Caki2 (cell line): ENCODE measurements at regions not wholly inside any gene's neighbourhood (a gene's known extent, or its start where the extent isn't known, plus 50 kb on each side); places are given as distances from the start of the nearest gene placed in this dataset.

Experiments
- DNase-seq: peaks from one replicate; pipeline ENCODE4 v3.0.0-alpha.2; 2015; ENCODE audit warnings: low read depth
- in situ Hi-C: cut with HindIII; loops from 2 replicates; pipeline ENCODE4 v1.10.0; 2016; ENCODE audit warnings: low sequenced_read_pairs, low pct_unique_long_range_greater_than_20kb, mixed read lengths

DNA sequence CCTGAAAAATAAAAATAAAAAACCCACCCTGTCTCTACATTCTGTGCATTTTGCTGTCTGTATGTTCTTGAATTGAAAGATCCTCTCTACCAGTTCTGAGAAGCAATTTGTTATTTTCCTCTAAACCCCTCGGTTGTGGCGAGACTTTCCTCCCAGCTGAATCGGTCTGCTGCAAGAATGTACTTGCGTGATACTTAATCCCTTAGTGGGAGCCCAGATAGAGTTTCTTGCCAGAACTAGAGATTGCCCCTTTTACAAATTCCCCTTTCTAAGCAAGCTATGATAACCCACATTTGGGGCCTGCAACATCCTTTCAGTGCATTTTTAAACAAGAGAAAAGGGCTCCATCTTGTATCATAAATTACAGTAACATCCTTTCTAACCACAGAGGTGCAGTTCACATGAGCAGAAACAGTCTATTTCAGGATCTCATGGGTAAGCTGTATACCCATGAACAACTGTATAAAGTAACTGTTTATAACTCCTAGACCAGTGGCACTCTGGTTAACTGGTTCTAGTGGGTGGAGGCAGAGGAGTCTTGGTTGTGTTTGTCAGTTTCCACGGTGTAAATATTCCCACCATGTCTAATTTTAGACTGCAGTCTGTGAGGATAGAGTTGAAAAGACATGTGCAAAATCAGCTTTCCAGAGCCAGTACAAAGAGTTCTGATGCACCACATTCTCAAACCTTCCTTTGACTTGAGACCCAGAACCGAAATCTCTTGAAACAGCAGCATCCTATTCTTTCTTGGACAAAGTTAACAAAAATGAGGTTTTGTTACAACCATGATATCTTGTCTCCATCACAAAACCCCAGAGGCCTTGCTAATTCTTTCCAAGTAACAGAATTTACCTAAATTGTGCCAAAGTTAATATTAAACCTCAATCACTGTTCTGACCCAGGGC lies 113.1 kb upstream of the ZNF217 start:
- in situ Hi-C loops, result no loop called here
- peak; percentile 45 for DNase-seq

GRCh38 chr20:53706008-53706465 lies 112.4 kb upstream of the ZNF217 start:
- peak; percentile 75 for DNase-seq
- in situ Hi-C loops, result no loop called here

DNA sequence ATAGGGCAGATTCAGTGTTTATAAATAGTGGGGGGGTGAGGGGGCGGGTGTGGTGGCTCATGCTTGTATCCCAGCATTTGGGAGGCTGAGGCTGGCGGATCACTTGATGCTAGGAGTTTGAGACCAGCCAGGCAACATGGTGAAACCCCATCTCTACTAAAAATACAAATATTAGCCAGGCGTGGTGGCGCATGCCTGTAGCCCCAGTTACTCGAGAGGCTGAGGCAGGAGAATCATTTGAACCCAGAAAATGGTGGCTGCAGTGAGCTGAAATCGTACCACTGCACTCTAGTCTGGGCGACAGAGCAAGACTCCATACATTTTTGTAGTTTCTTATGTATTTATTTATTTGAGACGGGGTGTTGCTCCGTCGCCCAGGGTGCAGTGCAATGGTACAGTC lies 109.0 kb upstream of the ZNF217 start:
- no peak for DNase-seq
- in situ Hi-C loops, result no loop called here

DNA sequence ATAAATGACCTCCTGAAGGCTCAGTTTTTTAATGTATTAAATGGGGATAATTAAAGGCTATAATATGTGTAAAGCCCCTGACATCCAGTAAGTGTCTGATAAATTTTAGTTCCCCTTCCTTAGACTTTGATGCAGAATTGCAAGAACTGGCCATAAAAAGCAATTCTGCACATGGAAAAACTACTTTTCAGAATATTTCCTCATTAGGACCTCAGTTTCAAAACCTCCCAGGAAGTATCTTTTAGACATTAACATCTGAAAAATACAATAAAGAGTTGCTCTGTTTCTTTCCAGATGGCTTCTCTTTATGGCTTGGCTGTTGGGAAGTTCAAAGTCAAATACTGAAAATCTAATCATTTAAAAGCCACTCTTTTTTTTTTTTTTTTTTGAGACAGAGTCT lies 106.3 kb upstream of the ZNF217 start:
- in situ Hi-C loops, result no loop called here
- no peak for DNase-seq

DNA sequence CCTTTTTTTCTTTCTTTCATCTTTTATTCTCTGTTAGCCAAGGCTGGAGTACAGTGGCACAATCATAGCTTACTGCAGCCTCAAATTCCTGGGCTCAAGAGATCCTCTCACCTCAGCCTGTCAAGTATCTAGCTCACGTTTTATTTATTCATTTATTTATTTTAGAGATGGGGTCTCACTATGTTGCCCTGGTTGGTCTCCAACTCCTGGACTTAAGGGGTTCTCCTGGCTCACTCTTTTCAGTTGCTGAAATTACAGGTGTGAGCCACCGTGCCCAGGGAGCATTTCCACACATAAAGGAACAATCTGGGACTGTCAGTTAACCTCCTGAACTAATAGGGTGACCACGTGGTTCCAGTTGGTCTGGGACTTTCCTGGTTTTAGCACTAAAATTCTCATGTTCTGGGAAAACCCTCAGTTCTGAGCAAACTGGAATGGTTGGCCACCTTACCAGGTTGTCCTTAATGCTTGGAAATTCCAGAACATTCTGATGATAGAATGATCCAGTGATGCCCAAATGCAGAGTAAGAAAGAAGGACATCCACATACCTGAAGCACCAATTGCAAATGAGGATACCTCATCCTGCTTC lies 105.5 kb upstream of the ZNF217 start:
- in situ Hi-C loops, result no loop called here
- DNase-seq, result no peak

DNA sequence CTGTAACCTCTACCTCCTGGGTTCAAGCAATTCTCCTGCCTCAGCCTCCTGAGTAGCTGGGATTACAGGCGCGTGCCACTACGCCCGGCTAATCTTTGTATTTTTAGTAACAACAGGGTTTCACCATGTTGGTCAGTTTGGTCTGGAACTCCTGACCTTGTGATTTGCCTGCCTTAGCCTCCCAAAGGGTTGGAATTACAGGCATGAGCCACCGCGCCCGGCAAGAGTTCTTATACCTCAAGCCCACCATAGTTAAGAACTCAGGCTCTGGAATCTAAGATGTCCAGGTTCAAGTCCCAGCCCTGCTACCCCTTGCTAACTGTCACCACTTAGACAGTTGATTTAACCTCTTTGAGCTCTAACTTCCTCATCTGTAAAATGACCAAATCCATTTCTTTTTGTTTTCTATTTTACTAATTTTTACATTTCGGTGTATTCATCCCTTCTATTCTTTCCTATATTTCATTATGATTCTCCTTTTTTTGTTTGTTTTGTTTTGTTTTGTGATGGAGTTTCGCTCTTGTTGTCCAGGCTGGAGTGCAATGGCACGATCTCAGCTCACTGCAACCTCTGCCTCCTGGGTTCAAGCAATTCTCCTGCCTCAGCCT lies 104.8 kb upstream of the ZNF217 start:
- in situ Hi-C loops, result no loop called here
- DNase-seq, result no peak

DNA sequence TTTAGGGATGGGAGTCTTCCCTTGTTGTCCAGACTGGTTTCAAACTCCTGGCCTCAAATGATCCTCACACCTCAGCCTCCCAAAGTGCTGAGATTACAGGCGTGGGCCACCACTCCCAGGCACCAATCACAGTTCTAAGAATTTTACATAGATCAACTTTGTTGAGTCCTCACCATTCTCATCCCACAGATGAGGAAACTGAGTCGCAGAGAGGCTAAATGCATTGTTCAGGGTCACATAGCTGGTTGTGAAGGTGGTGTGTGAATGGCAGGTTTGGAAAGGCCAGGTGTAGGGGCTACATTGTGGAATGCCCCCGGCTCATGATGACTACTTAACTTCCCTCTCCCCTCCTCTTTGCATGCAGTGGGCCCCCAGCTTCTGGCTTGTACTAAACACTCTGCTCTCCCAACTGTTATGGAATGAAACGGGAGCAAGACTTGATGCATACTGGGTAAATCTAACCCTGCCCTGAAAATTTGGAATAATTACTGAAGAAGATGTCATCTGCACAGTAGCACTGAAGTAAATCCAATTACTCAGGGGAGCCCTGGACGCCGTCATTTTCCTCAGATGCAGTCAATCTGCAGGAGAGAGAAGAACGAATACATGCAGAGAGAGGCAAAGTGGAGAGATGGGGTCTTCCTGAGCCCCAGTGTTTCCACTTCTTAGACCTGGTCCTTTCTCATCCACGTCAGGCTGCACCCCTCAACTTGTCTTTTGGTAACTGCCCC lies 102.3 kb upstream of the ZNF217 start:
- in situ Hi-C loops, result no loop called here
- DNase-seq, result no peak

DNA sequence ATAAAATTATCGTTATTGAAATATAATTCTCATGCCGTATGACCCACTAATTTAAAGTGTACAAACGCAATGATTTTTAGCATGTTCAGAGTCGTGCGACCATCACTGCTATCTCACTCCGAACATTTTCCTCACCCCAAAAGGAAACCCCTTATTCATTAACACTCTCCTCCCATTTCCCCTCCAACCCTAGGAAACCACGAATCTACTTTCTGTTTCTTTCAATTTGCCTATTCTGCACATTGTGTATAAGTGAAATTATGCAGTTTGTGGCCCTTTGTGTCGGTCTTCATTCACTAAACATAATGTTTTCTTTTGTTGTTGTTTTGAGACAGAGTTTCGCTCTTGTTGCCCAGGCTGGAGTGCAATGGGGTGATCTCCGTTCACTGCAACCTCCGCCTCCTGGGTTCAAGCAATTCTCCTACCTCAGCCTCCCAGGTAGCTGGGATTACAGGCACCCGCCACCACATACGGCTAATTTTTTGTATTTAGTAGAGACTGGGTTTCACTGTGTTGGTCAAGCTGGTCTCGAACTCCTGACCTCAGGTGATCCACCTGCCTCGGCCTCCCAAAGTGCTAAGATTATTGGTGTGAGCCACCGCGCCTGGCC lies 99.7 kb upstream of the ZNF217 start:
- DNase-seq, result no peak
- in situ Hi-C loops, result no loop called here

GRCh38 chr20:53692465-53693067 lies 98.9 kb upstream of the ZNF217 start:
- DNase-seq, result no peak
- in situ Hi-C loops, result no loop called here

DNA sequence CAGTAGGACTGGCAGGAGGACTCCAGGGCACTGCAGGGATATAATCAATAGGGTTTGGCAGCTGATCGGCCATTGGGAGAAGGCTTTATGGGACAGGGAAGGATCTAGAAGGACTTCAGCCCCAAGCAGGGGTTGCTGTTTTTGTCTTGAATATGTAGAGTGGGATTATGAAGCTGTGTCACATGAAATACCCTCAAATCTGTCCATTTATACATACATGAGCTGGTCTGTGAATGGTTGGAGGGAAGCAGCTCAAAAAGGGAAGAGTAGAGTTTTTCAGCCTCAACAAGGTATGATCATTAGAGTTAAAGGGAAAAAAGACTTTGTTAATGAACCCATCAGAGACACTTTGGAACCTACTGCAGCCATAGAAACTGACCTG lies 98.2 kb upstream of the ZNF217 start:
- DNase-seq, result no peak
- in situ Hi-C loops, result no loop called here

GRCh38 chr20:53691060-53691810 lies 97.6 kb upstream of the ZNF217 start:
- in situ Hi-C loops, result no loop called here
- DNase-seq, result peak; percentile 70

- no peak for DNase-seq
- in situ Hi-C loops, result no loop called here
These were observed 94.4 kb upstream of the ZNF217 start for GRCh38 chr20:53688085-53688484.

DNA sequence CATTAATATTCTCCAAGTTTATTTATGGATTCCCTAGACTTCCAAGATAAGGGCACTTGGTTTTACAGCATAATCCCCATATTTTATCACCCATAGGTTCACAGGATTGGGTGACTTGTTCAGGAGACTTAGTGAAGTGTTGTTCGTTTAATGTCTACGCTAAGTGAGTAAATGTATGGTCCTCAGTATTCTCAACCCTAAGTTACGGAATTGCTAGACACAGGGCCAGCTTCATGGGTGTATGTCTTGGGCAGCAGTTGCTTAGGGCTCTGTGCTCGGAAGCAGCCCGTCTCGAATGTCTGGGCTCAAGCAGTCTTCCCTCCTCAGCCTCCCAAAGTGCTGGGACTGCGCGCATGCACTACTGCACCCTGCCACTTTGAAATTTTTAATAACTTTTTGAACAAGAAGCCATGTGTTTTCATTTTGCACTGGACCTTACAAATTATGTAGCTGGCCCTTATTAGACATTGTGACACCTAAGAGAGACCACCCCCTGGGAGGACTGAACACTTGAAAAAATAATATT lies 91.5 kb upstream of the ZNF217 start:
- DNase-seq, result no peak
- in situ Hi-C loops, result no loop called here

- no peak for DNase-seq
- in situ Hi-C loops, result no loop called here
These were observed 89.9 kb upstream of the ZNF217 start for GRCh38 chr20:53683506-53683905.

GRCh38 chr20:53681352-53682212 lies 87.9 kb upstream of the ZNF217 start:
- in situ Hi-C loops, result no loop called here
- no peak for DNase-seq

DNA sequence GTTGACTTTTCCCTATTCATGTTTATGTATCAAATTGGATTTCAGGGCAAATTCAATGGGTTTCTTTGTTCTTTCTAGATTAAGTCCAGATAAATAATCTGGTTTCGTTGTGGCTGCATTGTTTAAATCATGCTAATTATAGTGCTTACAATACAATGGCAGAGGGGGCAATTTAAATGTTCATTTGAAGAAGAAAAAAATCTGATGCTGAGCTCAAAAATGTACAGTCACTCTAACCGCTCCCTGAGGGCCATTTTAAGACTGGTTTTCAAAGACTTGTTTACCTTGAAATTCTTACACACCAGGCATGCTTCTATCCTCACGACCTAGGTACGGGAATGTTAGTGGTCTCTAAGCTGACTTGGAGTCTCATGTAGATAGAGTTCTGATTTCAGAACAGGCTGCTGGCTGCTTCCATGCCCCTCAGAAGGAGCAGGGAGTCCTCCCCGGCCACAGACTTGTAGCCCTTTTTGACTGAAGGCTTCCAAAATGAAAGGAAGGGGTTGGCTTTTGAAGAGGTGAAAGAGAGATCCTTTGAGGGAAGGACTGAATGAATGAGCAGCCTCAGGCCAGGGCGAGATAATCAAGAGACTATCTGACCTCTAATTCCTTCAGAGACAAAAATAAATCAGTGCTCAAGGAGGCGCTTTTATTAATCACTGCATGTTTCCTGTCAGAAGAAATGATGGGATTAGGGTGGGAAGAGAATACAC lies 86.1 kb upstream of the ZNF217 start:
- in situ Hi-C loops, result no loop called here
- no peak for DNase-seq
